Endodermal cell (in vitro differentiated cells): ENCODE measurements at regions not wholly inside any gene's neighbourhood (a gene's known extent, or its start where the extent isn't known, plus 50 kb on each side); places are given as distances from the start of the nearest gene placed in this dataset.
"Not testable (repeated sequence)": the region's sequence is repeated elsewhere in the genome, so short reads cannot be mapped to it uniquely, and the experiment has no call there.

ENCODE experiments used
- DNase-seq: peaks from one replicate; pipeline ENCODE4 v3.0.0-alpha.2; 2017
- H3K27ac ChIP-seq: 2 replicates; pipeline ENCODE4 v1.5.1; 2013; ENCODE audit warnings: mild to moderate bottlenecking, low read depth, low read length, moderate library complexity
- H3K27me3 ChIP-seq: 2 replicates; pipeline ENCODE4 v1.6.1; 2013; ENCODE audit warnings: mild to moderate bottlenecking, low read length, moderate library complexity; ENCODE audit not compliant: insufficient read depth, control insufficient read depth, poor library complexity, severe bottlenecking
- H3K36me3 ChIP-seq: 2 replicates; pipeline ENCODE4 v1.7.0; 2013; ENCODE audit warnings: mild to moderate bottlenecking, low read length, moderate library complexity; ENCODE audit not compliant: control insufficient read depth, insufficient read depth
- H3K4me1 ChIP-seq: one replicate; pipeline ENCODE4 v1.7.0; 2013; ENCODE audit warnings: low read length; ENCODE audit not compliant: control insufficient read depth, insufficient read depth
- H3K4me3 ChIP-seq: 2 replicates; pipeline ENCODE4 v1.5.1; 2013; ENCODE audit warnings: mild to moderate bottlenecking, low read length, moderate library complexity
- H3K9ac ChIP-seq: 2 replicates; pipeline ENCODE4 v1.6.1; 2013; ENCODE audit warnings: mild to moderate bottlenecking, low read length, moderate library complexity; ENCODE audit not compliant: poor library complexity, severe bottlenecking; ENCODE audit errors: extremely low read depth
- H3K9me3 ChIP-seq: 2 replicates; pipeline ENCODE4 v1.6.1; 2013; ENCODE audit warnings: mild to moderate bottlenecking, low read length, moderate library complexity; ENCODE audit not compliant: control insufficient read depth
- H3K27ac Mint-ChIP-seq: 2 replicates; pipeline ENCODE4 v1.8.0; 2020; ENCODE audit warnings: mixed read lengths
- H3K27me3 Mint-ChIP-seq: 2 replicates; pipeline ENCODE4 v1.8.0; 2021; ENCODE audit warnings: mild to moderate bottlenecking, mixed read lengths; ENCODE audit not compliant: insufficient read depth
- H3K36me3 Mint-ChIP-seq: 2 replicates; pipeline ENCODE4 v1.8.0; 2020; ENCODE audit warnings: low read depth, mixed read lengths
- H3K4me1 Mint-ChIP-seq: 2 replicates; pipeline ENCODE4 v1.8.0; 2020; ENCODE audit warnings: mixed read lengths
- H3K4me3 Mint-ChIP-seq: 2 replicates; pipeline ENCODE4 v1.8.0; 2020; ENCODE audit warnings: mild to moderate bottlenecking, moderate library complexity, mixed read lengths
- H3K9me3 Mint-ChIP-seq: 2 replicates; pipeline ENCODE4 v1.8.0; 2020; ENCODE audit warnings: mild to moderate bottlenecking, mixed read lengths
- WGBS, 2 experiments: methylation state at CpG; one replicate each; pipeline versions ENCODE4 v1.1.5 to v1.1.7; 2013; ENCODE audit warnings: missing lambda C conversion rate in 2 of 2, mixed read lengths in 1 of 2; ENCODE audit not compliant: insufficient coverage in 1 of 2, insufficient read length in 1 of 2; 5-methylcytosine and 5-hydroxymethylcytosine counted together
- TF ChIP-seq, protein P1 (sequence below): fragments of 200-600 bp; sonication (generic); conservative IDR thresholded peaks from 2 replicates; pipeline ENCODE4 v1.5.0; 2021; ENCODE audit warnings: antibody characterized with exemption, mild to moderate bottlenecking

DNA sequence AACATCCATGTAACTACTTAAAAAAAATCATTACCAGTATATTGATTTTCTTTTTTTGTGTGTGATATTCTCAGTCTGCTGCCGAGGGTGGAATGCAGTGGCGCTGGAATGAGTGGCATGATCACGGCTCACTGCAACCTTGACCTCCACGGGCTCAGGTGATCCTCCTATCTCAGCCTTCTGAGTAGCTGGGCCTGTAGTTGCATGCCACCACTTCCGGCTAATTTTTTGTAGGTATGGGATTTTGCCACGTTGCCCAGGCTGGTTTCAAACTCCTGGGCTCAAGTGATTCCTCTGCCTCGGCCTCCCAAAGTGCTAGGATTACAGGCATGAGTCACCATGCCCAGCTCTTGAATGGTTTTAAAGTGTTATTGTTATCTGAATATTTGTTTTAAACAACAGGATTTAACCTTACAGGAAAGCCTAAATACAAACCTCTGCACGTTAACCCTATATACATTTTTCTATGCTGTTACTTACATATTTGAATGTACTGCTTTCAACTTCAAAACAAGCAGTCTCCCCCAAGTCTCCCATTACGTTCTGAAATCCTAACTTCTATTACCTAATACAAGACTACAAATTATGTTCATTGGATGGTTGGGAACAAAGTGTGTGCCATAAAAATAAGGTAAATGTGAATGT, 61.7 kb downstream of the KPNA2 start:
- peaks cover 21% of the 10 kb centered on the region for H3K9me3 Mint-ChIP-seq
- WGBS, 2 experiments, result 89 to 92% methylated on average over 4 to 8 of the region's 9 CpGs
- Histone ChIP-seq H3K9me3 (peaks cover 6% of the 10 kb centered on the region), H3K9ac (no peak overlapping the region), H3K27me3 (no peaks in the 10 kb centered on the region), H3K4me1 (no peaks in the 10 kb centered on the region), H3K36me3 (no peaks in the 10 kb centered on the region), H3K4me3 (no peak overlapping the region), H3K27ac (no peak overlapping the region)
- no peaks in the 10 kb centered on the region for H3K36me3 Mint-ChIP-seq
- H3K27me3 Mint-ChIP-seq, result peaks cover 23% of the 10 kb centered on the region
- H3K4me3 Mint-ChIP-seq, result no peak overlapping the region
- DNase-seq, result peak; percentile 35
- H3K27ac Mint-ChIP-seq, result no peak overlapping the region
- peaks cover 5% of the 10 kb centered on the region for H3K4me1 Mint-ChIP-seq
- TF ChIP-seq, protein P1, sequence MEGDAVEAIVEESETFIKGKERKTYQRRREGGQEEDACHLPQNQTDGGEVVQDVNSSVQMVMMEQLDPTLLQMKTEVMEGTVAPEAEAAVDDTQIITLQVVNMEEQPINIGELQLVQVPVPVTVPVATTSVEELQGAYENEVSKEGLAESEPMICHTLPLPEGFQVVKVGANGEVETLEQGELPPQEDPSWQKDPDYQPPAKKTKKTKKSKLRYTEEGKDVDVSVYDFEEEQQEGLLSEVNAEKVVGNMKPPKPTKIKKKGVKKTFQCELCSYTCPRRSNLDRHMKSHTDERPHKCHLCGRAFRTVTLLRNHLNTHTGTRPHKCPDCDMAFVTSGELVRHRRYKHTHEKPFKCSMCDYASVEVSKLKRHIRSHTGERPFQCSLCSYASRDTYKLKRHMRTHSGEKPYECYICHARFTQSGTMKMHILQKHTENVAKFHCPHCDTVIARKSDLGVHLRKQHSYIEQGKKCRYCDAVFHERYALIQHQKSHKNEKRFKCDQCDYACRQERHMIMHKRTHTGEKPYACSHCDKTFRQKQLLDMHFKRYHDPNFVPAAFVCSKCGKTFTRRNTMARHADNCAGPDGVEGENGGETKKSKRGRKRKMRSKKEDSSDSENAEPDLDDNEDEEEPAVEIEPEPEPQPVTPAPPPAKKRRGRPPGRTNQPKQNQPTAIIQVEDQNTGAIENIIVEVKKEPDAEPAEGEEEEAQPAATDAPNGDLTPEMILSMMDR, result no peak

DNA sequence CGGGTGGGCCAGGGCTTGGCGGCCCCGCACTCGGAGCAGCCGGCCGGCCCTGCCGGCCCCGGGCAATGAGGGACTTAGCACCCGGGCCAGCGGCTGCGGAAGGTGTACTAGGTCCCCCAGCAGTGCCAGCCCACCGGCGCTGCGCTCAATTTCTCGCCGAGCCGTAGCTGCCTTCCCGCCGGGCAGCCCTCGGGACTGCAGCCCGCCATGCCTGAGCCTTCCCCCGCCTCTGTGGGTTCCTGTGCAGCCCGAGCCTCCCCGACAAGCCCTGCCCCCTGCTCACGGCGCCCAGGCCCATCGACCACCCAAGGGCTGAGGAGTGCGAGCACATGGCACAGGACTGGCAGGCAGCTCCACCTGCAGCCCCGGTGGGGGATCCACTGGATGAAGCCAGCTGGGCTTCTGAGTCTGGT, 63.8 kb downstream of the KPNA2 start:
- H3K27me3 ChIP-seq, H3K4me3 Mint-ChIP-seq, H3K4me3 ChIP-seq, H3K27ac ChIP-seq, H3K36me3 ChIP-seq, H3K27ac Mint-ChIP-seq, H3K36me3 Mint-ChIP-seq, H3K9me3 ChIP-seq, H3K4me1 ChIP-seq, H3K9ac ChIP-seq: not testable (repeated sequence)
- peak; percentile 43 for DNase-seq
- H3K9me3 Mint-ChIP-seq, result peaks cover 21% of the 10 kb centered on the region
- peaks cover 25% of the 10 kb centered on the region for H3K27me3 Mint-ChIP-seq
- WGBS, 2 experiments, result 95 to 96% methylated on average over 21 to 29 of the region's 29 CpGs
- peaks cover 18% of the 10 kb centered on the region for H3K4me1 Mint-ChIP-seq

DNA sequence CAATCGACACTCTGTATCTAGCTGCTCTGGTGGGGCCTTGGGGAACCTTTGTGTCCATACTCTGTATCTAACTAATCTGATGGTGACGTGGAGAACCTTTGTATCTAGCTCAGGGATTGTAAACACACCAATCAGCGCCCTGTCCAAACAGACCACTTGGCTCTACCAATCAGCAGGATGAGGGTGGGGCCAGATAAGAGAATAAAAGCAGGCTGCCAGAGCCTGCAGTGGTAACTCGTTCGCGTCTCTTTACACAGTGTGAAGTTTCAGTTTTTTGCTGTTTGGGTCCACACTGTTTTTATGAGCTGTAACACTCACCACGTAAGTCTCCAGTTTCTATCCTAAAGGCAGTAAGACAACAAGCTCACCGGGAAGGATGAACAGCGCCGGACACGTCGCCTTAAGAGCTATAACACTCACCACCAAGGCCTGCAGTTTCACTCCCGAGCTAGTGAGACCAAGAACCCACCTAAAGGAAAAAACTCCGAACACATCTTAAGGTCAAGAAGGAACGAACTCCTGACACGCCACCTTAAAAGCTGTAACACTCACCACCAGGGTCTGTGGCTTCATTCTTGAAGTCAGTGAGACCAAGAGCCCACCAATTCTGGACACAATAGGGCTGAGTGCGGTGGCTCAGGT, 64.6 kb downstream of the KPNA2 start:
- Mint-ChIP-seq H3K4me1 (peaks cover 18% of the 10 kb centered on the region), H3K4me3 (no peak overlapping the region), H3K36me3 (no peaks in the 10 kb centered on the region), H3K27ac (no peak overlapping the region), H3K27me3 (peaks cover 19% of the 10 kb centered on the region), H3K9me3 (peaks cover 21% of the 10 kb centered on the region)
- H3K36me3 ChIP-seq, result no peaks in the 10 kb centered on the region
- H3K9ac ChIP-seq, result no peak overlapping the region
- H3K27me3 ChIP-seq, result no peaks in the 10 kb centered on the region
- H3K27ac ChIP-seq, result no peak overlapping the region
- DNase-seq, result peak; percentile 43
- WGBS, 2 experiments, result 94 to 95% methylated on average over 12 to 17 of the region's 17 CpGs
- TF ChIP-seq, protein P1, result no peak
- H3K4me1 ChIP-seq, result no peaks in the 10 kb centered on the region
- H3K9me3 ChIP-seq, result peaks cover 6% of the 10 kb centered on the region
- peak overlapping the region; percentile 65 for H3K4me3 ChIP-seq
